GM12878 (cell line): ENCODE measurements at regions not wholly inside any gene's neighbourhood (a gene's known extent, or its start where the extent isn't known, plus 50 kb on each side); places are given as distances from the start of the nearest gene placed in this dataset.

Source experiments
- EGR1 ChIP-seq, 2 experiments: IDR thresholded peaks; 1 replicate in 1 of 2; 2 replicates in 1 of 2; pipeline ENCODE4 v1.6.1; 2011 to 2012; ENCODE audit warnings: low read depth in 2 of 2, low read length in 2 of 2, borderline replicate concordance in 1 of 2, mild to moderate bottlenecking in 1 of 2, moderate library complexity in 1 of 2
- POLR2AphosphoS5 ChIP-seq: IDR thresholded peaks from 2 replicates; pipeline ENCODE4 v1.6.1; 2011; ENCODE audit warnings: mild to moderate bottlenecking, low read length, inconsistent platforms
- TF ChIP-seq, protein P1 (sequence below): IDR thresholded peaks from 2 replicates; pipeline ENCODE4 v1.6.1; 2011; ENCODE audit warnings: low read depth, low read length, improper control_type of control experiment, borderline replicate concordance

DNA sequence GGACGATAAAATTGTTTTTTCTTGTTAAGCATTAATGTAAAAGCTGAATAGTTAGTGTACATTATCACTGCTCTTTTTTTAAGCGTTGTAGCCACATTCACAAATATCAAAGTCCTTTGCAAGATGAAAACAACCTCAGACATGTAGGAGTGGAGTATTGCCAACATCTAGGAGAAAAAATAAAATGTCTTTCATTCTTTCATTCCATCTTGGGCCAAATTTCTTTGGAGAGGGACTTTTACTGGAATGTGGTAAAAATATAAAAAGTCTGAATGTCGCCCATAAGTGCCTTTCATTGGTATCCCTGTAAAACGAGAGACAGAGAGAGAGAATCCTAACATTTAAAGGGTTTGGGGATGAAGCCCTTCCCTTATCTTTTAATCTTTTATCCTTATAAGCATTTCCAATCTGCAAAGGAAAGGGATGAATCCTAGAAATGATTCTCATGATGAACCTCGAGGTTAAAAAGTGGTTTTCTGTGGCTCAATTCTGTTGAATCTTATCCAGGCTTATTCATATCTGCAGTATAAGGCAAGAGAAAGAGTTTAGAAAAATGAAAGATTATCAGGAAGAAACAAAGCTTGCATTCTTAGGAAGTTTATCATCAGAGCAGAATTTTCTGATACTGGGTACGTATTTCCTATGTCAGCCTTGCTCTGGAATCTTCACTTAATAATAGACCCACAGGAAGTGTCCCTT is 1031.7 kb downstream of the MCTP2 start:
- TF ChIP-seq POLR2AphosphoS5 (no peak), EGR1 (IDR thresholded peaks at IDR 0.05; ENCODE audit: borderline replicate concordance in 1 of 2, low read depth in 2 of 2, low read length in 2 of 2) (no peak)
- TF ChIP-seq, protein P1, sequence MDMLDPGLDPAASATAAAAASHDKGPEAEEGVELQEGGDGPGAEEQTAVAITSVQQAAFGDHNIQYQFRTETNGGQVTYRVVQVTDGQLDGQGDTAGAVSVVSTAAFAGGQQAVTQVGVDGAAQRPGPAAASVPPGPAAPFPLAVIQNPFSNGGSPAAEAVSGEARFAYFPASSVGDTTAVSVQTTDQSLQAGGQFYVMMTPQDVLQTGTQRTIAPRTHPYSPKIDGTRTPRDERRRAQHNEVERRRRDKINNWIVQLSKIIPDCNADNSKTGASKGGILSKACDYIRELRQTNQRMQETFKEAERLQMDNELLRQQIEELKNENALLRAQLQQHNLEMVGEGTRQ = no peak
